Fibroblast of villous mesenchyme (primary cell): ENCODE measurements at regions not wholly inside any gene's neighbourhood (a gene's known extent, or its start where the extent isn't known, plus 50 kb on each side); places are given as distances from the start of the nearest gene placed in this dataset.

Source experiments
- DNase-seq: peaks from one replicate; pipeline ENCODE4 v3.0.0-alpha.2; 2010; ENCODE audit warnings: low read depth
- H3K4me3 ChIP-seq: 2 replicates; pipeline ENCODE4 v1.5.1; 2011; ENCODE audit warnings: low read depth, mild to moderate bottlenecking, low read length
- CTCF ChIP-seq: IDR thresholded peaks from 2 replicates; pipeline ENCODE4 v1.5.1; 2012; ENCODE audit warnings: low read depth, mild to moderate bottlenecking, low read length; ENCODE audit not compliant: insufficient read depth

GRCh38 chr2:8462899-8463648 lies 218.8 kb upstream of the ID2 start:
- H3K4me3 ChIP-seq, result no peak overlapping the region
- TF ChIP-seq CTCF, result no peak
- DNase-seq, result no peak

GRCh38 chr2:8465560-8465959 lies 216.3 kb upstream of the ID2 start:
- no peak overlapping the region for H3K4me3 ChIP-seq
- TF ChIP-seq CTCF, result no peak

DNA sequence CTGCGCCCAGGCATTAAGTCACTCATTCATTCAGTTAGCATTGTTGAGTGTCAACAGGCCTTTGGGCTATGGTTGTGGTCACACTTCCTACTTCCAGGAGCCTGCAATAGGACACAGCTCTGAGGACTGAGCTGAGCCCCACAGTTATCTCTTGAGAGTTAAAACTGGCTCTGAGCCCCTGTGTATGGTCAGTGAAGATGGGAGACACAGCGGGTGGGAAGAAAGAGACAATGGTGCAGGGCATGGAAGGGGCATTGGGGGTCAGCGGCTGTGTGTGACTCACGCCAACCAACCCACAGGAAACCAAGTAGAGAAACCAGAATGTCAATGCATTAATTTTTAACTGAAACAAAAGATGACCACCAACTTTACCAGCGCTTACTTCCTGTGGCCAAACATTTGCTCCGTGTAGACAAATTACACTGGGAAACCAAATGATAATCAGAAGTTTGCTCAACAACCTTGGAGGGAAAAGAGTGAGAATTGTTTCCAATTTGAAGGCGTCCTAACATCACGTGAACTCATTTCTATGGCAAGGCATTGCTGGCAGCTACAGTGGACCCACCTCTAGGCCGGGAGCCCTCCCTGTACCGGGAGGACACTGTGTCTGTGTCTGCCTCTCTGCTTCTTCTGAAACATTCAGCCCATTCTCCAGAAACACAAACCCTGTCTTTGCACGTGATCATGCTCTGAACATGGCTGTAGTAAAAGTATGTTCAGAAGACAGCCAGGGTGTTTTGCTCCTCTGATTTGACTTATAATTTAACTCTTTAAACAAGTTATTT lies 212.0 kb upstream of the ID2 start:
- TF ChIP-seq CTCF, result no peak
- no peak for DNase-seq
- no peak overlapping the region for H3K4me3 ChIP-seq

More at GRCh38 chr2:8465560-8465959, 216.3 kb upstream of the ID2 start:
- DNase-seq, result no peak

- H3K4me3 ChIP-seq, result no peak overlapping the region
- no peak for TF ChIP-seq CTCF
- DNase-seq, result no peak
Measured at GRCh38 chr2:8472545-8473323, 209.1 kb upstream of the ID2 start.

DNA sequence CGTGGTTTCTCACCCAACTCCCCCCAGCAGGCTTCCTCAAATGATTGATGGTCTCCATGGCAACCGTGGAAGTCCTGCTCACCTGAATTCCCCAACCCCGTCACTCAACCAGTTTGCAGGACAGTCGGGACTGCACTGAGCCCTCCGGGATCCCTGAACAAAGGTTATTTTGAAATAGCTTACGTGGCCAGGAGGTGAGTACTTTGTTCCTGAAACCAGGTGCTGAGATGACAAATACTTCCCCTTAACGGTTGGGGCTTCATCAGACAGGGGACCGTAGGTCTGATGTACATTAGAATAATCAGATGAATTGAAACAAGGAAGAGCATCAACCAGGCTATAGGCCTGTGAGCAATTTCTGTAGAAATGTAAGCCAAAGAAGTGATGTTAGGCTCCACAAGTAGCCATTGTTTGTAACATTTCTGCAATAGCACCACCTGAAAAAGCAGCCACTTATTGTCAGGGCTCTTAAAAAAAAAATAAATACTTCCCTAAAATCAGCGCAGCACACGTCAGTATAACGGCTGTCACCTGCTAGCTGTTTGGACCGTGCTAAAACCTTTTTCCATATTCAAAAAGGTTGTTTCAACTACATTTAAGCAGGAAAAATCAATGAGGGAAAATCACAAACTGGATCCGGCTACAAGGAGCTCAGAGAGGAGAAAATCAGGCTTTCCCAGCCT lies 206.4 kb upstream of the ID2 start:
- no peak for TF ChIP-seq CTCF

More for the DNA sequence above, 206.4 kb upstream of the ID2 start:
- no peak overlapping the region for H3K4me3 ChIP-seq
- no peak for DNase-seq
